WTC11 (cell line): ENCODE measurements at regions not wholly inside any gene's neighbourhood (a gene's known extent, or its start where the extent isn't known, plus 50 kb on each side); places are given as distances from the start of the nearest gene placed in this dataset.

Experiments used
- ATAC-seq: fragments of 200-7000 bp; cut with Tn5 transposase; 2 replicates; pipeline ENCODE4 v1.10.0; 2021; ENCODE audit warnings: mild to moderate bottlenecking, moderate library complexity
- CTCF ChIA-PET: fragments of 300-600 bp; sonication (Branson Sonifier 250); formaldehyde crosslinking; loops from one replicate; lab custom pipeline; 2021; ENCODE audit warnings: antibody characterized with exemption; lab: Charles Lee
- POLR2A ChIA-PET: fragments of 350-600 bp; sonication (Branson Sonifier 250); formaldehyde crosslinking; loops from one replicate; lab custom pipeline; 2021; ENCODE audit warnings: antibody characterized with exemption; lab: Charles Lee
- DNase-seq: peaks from one replicate; pipeline ENCODE4 v3.0.0; 2021; ENCODE audit warnings: low spot score
- H3K27ac Mint-ChIP-seq: 2 replicates; pipeline ENCODE4 v1.8.0; 2021; ENCODE audit warnings: mixed read lengths
- H3K27me3 Mint-ChIP-seq: 2 replicates; pipeline ENCODE4 v1.8.0; 2021; ENCODE audit warnings: low read depth, mild to moderate bottlenecking, moderate library complexity, mixed read lengths
- H3K36me3 Mint-ChIP-seq: 2 replicates; pipeline ENCODE4 v1.8.0; 2021; ENCODE audit warnings: mixed read lengths
- H3K4me1 Mint-ChIP-seq: 2 replicates; pipeline ENCODE4 v1.8.0; 2022; ENCODE audit warnings: mixed read lengths
- H3K4me3 Mint-ChIP-seq: 2 replicates; pipeline ENCODE4 v1.8.0; 2021; ENCODE audit warnings: mild to moderate bottlenecking, moderate library complexity, mixed read lengths
- H3K9me3 Mint-ChIP-seq: 2 replicates; pipeline ENCODE4 v1.8.0; 2021; ENCODE audit warnings: mixed read lengths
- AR ChIP-seq: fragments of 250-450 bp; sonication (Bioruptor Pico); IDR thresholded peaks from 2 replicates; pipeline ENCODE4 v1.9.0; 2021; ENCODE audit warnings: mild to moderate bottlenecking
- CTCF ChIP-seq: fragments of 200-600 bp; IDR thresholded peaks from 2 replicates; pipeline ENCODE4 v1.8.0; 2022; ENCODE audit warnings: antibody characterized with exemption
- FOXP1 ChIP-seq: sonication (generic); formaldehyde crosslinking; IDR thresholded peaks from 2 replicates; pipeline ENCODE4 v1.8.0; 2022; ENCODE audit warnings: missing genetic modification reagents, mild to moderate bottlenecking, moderate library complexity, borderline replicate concordance
- KAT7 ChIP-seq: sonication (generic); formaldehyde crosslinking; IDR thresholded peaks from 2 replicates; pipeline ENCODE4 v1.8.1; 2023; ENCODE audit warnings: missing genetic modification reagents, mild to moderate bottlenecking, borderline replicate concordance
- NFATC4 ChIP-seq: fragments of 250-450 bp; sonication (Bioruptor Pico); IDR thresholded peaks from 2 replicates; pipeline ENCODE4 v1.9.0; 2021; ENCODE audit warnings: mild to moderate bottlenecking
- OVOL2 ChIP-seq: fragments of 250-450 bp; sonication (Bioruptor Pico); IDR thresholded peaks from 2 replicates; pipeline ENCODE4 v1.9.0; 2021; ENCODE audit warnings: mild to moderate bottlenecking, borderline replicate concordance
- SMAD3 ChIP-seq: sonication (generic); formaldehyde crosslinking; IDR thresholded peaks from 2 replicates; pipeline ENCODE4 v1.8.0; 2022; ENCODE audit warnings: missing genetic modification reagents, mild to moderate bottlenecking, borderline replicate concordance
- SMAD4 ChIP-seq: sonication (generic); formaldehyde crosslinking; IDR thresholded peaks from 2 replicates; pipeline ENCODE4 v1.8.0; 2022; ENCODE audit warnings: mild to moderate bottlenecking, missing genetic modification reagents
- TCF7 ChIP-seq: sonication (generic); formaldehyde crosslinking; IDR thresholded peaks from 2 replicates; pipeline ENCODE4 v1.8.0; 2022; ENCODE audit warnings: mild to moderate bottlenecking, low read depth, missing genetic modification reagents, moderate library complexity
- TEAD4 ChIP-seq: sonication (generic); formaldehyde crosslinking; IDR thresholded peaks from 2 replicates; pipeline ENCODE4 v1.8.0; 2022; ENCODE audit warnings: mild to moderate bottlenecking, missing genetic modification reagents
- ZNF138 ChIP-seq: sonication (generic); formaldehyde crosslinking; conservative IDR thresholded peaks from 2 replicates; pipeline ENCODE4 v1.8.1; 2022; ENCODE audit warnings: mild to moderate bottlenecking, moderate library complexity, missing genetic modification reagents
- ZSCAN18 ChIP-seq: fragments of 250-450 bp; sonication (Bioruptor Pico); IDR thresholded peaks from 2 replicates; pipeline ENCODE4 v2.1.2; 2022; ENCODE audit warnings: mild to moderate bottlenecking, moderate library complexity
- TF ChIP-seq, protein P1 (sequence below): sonication (generic); formaldehyde crosslinking; IDR thresholded peaks from 2 replicates; pipeline ENCODE4 v1.8.1; 2022; ENCODE audit warnings: low read depth, mild to moderate bottlenecking, moderate library complexity, missing genetic modification reagents, borderline replicate concordance
- TF ChIP-seq, protein P2 (sequence below): fragments of 250-450 bp; sonication (Bioruptor Pico); IDR thresholded peaks from 2 replicates; pipeline ENCODE4 v1.9.0; 2021; ENCODE audit warnings: mild to moderate bottlenecking, borderline replicate concordance

- Mint-ChIP-seq H3K27ac (no peak overlapping the region), H3K9me3 (peaks cover 54% of the 10 kb centered on the region), H3K4me1 (no peaks in the 10 kb centered on the region), H3K36me3 (peaks cover 31% of the 10 kb centered on the region)
- DNase-seq: no peak
- CTCF ChIA-PET: no interaction called here
- TF ChIP-seq SMAD3 (CRISPR knock-in tag): no peak
- no peak for TF ChIP-seq CTCF
- TF ChIP-seq ZNF138 (CRISPR knock-in tag): no peak
- TF ChIP-seq KAT7 (CRISPR knock-in tag): no peak
- TF ChIP-seq TCF7: no peak
- TF ChIP-seq FOXP1 (CRISPR knock-in tag): no peak
- TF ChIP-seq AR (CRISPR knock-in tag): no peak
- TF ChIP-seq, all 79 proteins: peak for 0
- Mint-ChIP-seq H3K4me3 (no peak overlapping the region), H3K27me3 (peaks cover 10% of the 10 kb centered on the region)
- no peak for ATAC-seq
- POLR2A ChIA-PET: no interaction called here
Measured at GRCh38 chr13:110782185-110782584, 68.7 kb downstream of the ING1 start.

GRCh38 chr13:110784704-110785103 is 71.2 kb downstream of the ING1 start:
- ChIA-PET POLR2A (interaction anchor here (0.5 kb wide), 1 partner anchor 13 kb away, joined by 3 read pairs; no protein-coding TSS in a partner anchor), CTCF (no interaction called here)
- DNase-seq (no peak), ATAC-seq (no peak)
- Mint-ChIP-seq H3K36me3 (peaks cover 31% of the 10 kb centered on the region), H3K9me3 (peaks cover 56% of the 10 kb centered on the region), H3K4me3 (no peak overlapping the region), H3K4me1 (no peaks in the 10 kb centered on the region), H3K27me3 (peaks cover 10% of the 10 kb centered on the region), H3K27ac (no peak overlapping the region)
- TF ChIP-seq TEAD4 (CRISPR knock-in tag) (no peak), SMAD4 (CRISPR knock-in tag) (no peak), KAT7 (CRISPR knock-in tag) (no peak), OVOL2 (CRISPR knock-in tag) (no peak), NFATC4 (CRISPR knock-in tag) (no peak), ZSCAN18 (CRISPR knock-in tag) (no peak), AR (CRISPR knock-in tag) (no peak)
- TF ChIP-seq, protein P1, sequence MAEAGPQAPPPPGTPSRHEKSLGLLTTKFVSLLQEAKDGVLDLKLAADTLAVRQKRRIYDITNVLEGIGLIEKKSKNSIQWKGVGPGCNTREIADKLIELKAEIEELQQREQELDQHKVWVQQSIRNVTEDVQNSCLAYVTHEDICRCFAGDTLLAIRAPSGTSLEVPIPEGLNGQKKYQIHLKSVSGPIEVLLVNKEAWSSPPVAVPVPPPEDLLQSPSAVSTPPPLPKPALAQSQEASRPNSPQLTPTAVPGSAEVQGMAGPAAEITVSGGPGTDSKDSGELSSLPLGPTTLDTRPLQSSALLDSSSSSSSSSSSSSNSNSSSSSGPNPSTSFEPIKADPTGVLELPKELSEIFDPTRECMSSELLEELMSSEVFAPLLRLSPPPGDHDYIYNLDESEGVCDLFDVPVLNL (CRISPR knock-in tag): no peak
- TF ChIP-seq, protein P2, sequence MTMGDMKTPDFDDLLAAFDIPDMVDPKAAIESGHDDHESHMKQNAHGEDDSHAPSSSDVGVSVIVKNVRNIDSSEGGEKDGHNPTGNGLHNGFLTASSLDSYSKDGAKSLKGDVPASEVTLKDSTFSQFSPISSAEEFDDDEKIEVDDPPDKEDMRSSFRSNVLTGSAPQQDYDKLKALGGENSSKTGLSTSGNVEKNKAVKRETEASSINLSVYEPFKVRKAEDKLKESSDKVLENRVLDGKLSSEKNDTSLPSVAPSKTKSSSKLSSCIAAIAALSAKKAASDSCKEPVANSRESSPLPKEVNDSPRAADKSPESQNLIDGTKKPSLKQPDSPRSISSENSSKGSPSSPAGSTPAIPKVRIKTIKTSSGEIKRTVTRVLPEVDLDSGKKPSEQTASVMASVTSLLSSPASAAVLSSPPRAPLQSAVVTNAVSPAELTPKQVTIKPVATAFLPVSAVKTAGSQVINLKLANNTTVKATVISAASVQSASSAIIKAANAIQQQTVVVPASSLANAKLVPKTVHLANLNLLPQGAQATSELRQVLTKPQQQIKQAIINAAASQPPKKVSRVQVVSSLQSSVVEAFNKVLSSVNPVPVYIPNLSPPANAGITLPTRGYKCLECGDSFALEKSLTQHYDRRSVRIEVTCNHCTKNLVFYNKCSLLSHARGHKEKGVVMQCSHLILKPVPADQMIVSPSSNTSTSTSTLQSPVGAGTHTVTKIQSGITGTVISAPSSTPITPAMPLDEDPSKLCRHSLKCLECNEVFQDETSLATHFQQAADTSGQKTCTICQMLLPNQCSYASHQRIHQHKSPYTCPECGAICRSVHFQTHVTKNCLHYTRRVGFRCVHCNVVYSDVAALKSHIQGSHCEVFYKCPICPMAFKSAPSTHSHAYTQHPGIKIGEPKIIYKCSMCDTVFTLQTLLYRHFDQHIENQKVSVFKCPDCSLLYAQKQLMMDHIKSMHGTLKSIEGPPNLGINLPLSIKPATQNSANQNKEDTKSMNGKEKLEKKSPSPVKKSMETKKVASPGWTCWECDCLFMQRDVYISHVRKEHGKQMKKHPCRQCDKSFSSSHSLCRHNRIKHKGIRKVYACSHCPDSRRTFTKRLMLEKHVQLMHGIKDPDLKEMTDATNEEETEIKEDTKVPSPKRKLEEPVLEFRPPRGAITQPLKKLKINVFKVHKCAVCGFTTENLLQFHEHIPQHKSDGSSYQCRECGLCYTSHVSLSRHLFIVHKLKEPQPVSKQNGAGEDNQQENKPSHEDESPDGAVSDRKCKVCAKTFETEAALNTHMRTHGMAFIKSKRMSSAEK (CRISPR knock-in tag): no peak
